ENCODE measurements at regions not wholly inside any gene's neighbourhood (a gene's known extent, or its start where the extent isn't known, plus 50 kb on each side); places are given as distances from the start of the nearest gene placed in this dataset.

DNA sequence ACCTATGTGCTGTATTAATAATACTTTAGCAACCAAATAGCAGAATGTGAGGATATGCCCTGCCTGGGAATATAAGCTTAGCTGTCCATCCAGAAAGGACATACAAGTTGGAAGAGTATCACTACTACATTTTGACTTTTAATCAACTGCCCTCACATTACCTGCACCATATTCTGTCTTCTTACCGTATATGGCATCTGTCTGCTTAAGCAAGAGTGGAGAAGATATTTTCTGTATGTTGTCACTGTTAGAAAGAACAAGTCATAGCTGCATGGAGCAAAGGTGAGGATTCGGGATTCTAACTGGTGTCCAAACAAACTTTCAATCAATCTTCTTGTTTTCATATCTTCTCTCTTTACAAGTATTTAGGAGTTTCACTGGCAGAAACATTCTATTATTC is 929.5 kb upstream of the ROBO1 start (continued):
- TF ChIP-seq ZKSCAN1 (IDR thresholded peaks at IDR 0.05; ENCODE audit: low read depth, low read length) (no peak), POLR3G (IDR thresholded peaks at IDR 0.05; ENCODE audit: extremely low read depth, insufficient read length, insufficient replicate concordance) (no peak), TAF15 (IDR thresholded peaks at IDR 0.05; ENCODE audit: low read depth, low read length) (no peak), SETDB1 (IDR thresholded peaks at IDR 0.05; ENCODE audit: low read length) (no peak), NR3C1 (CRISPR knock-in tag; IDR thresholded peaks at IDR 0.05) (no peak)

- Histone ChIP-seq H3K4me2 (ENCODE audit: insufficient read depth, low read length) (no peak overlapping the region), H3K36me3 (ENCODE audit: control insufficient read depth, insufficient read depth, low read length) (no peaks in the 10 kb centered on the region), H3K9ac (ENCODE audit: insufficient read depth in 1 of 2, low read depth in 2 of 2, low read length in 2 of 2) (no peak overlapping the region), H3K27ac (ENCODE audit: extremely low read depth, low read depth, low read length) (no peak overlapping the region), H2AFZ (ENCODE audit: low read depth, low read length) (no peak overlapping the region), H3K9me1 (ENCODE audit: control insufficient read depth, insufficient read depth, low read length) (no peaks in the 10 kb centered on the region), H4K20me1 (replicated peaks; ENCODE audit: control insufficient read depth, insufficient read depth, low read length) (no peaks in the 10 kb centered on the region), H3K4me1 (replicated peaks in 1 of 2; ENCODE audit: control insufficient read depth in 2 of 2, insufficient read depth in 2 of 2, low read length in 2 of 2) (no peaks in the 10 kb centered on the region), H3K9me3 (replicated peaks; ENCODE audit: control insufficient read depth, insufficient read depth, low read depth, low read length) (no peaks in the 10 kb centered on the region), H3K27me3 (ENCODE audit: control insufficient read depth in 2 of 2, insufficient read depth in 2 of 2, low read length in 2 of 2) (no peaks in the 10 kb centered on the region), H3K79me2 (ENCODE audit: control insufficient read depth, insufficient read depth, low read length) (no peaks in the 10 kb centered on the region), H3K4me3 (no peak overlapping the region)
- FAIRE-seq = no peak
- no peak for DNase-seq (ENCODE audit: extremely low read depth in 1 of 4, low spot score in 3 of 4)
- 26% methylated on average over 2 of the region's 2 CpGs for WGBS (ENCODE audit: insufficient coverage, low coverage, missing lambda C conversion rate)
- TF ChIP-seq BDP1 (IDR thresholded peaks at IDR 0.05; ENCODE audit: insufficient read depth, insufficient read length) (no peak), PREB (CRISPR knock-in tag; IDR thresholded peaks at IDR 0.05) (no peak), ARID3B (CRISPR knock-in tag; IDR thresholded peaks at IDR 0.05; ENCODE audit: borderline replicate concordance) (no peak), NR1H2 (CRISPR knock-in tag; IDR thresholded peaks at IDR 0.05) (no peak), HMGN3 (IDR thresholded peaks at IDR 0.05; ENCODE audit: borderline replicate concordance, extremely low read depth, insufficient read length, low read depth, low read length) (no peak)
- TF ChIP-seq, protein P1, sequence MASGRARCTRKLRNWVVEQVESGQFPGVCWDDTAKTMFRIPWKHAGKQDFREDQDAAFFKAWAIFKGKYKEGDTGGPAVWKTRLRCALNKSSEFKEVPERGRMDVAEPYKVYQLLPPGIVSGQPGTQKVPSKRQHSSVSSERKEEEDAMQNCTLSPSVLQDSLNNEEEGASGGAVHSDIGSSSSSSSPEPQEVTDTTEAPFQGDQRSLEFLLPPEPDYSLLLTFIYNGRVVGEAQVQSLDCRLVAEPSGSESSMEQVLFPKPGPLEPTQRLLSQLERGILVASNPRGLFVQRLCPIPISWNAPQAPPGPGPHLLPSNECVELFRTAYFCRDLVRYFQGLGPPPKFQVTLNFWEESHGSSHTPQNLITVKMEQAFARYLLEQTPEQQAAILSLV (tag; IDR thresholded peaks at IDR 0.05) = no peak
- TF ChIP-seq, protein P2, sequence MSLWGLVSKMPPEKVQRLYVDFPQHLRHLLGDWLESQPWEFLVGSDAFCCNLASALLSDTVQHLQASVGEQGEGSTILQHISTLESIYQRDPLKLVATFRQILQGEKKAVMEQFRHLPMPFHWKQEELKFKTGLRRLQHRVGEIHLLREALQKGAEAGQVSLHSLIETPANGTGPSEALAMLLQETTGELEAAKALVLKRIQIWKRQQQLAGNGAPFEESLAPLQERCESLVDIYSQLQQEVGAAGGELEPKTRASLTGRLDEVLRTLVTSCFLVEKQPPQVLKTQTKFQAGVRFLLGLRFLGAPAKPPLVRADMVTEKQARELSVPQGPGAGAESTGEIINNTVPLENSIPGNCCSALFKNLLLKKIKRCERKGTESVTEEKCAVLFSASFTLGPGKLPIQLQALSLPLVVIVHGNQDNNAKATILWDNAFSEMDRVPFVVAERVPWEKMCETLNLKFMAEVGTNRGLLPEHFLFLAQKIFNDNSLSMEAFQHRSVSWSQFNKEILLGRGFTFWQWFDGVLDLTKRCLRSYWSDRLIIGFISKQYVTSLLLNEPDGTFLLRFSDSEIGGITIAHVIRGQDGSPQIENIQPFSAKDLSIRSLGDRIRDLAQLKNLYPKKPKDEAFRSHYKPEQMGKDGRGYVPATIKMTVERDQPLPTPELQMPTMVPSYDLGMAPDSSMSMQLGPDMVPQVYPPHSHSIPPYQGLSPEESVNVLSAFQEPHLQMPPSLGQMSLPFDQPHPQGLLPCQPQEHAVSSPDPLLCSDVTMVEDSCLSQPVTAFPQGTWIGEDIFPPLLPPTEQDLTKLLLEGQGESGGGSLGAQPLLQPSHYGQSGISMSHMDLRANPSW (CRISPR knock-in tag; IDR thresholded peaks at IDR 0.05) = no peak
- no TSS peak for BruUV-seq (replicated peaks)
- ATAC-seq = no peak
- intact Hi-C loops (cut with micrococcal nuclease) (no loop called here), in situ Hi-C loops (cut with MboI) (no loop called here)
- CTCF ChIA-PET (ENCODE audit: low intra/inter-chr PET ratio) = no interaction called here
- POLR2A ChIA-PET = no interaction called here
Observed at GRCh38 chr3:80696280-80696679, 928.5 kb upstream of the ROBO1 start.

Data from K562 (cell line).